ENCODE measurements at regions not wholly inside any gene's neighbourhood (a gene's known extent, or its start where the extent isn't known, plus 50 kb on each side); places are given as distances from the start of the nearest gene placed in this dataset.

GRCh38 chr14:101478096-101478495 is 83.2 kb upstream of the DIO3 start:
- no peak for DNase-seq

DNA sequence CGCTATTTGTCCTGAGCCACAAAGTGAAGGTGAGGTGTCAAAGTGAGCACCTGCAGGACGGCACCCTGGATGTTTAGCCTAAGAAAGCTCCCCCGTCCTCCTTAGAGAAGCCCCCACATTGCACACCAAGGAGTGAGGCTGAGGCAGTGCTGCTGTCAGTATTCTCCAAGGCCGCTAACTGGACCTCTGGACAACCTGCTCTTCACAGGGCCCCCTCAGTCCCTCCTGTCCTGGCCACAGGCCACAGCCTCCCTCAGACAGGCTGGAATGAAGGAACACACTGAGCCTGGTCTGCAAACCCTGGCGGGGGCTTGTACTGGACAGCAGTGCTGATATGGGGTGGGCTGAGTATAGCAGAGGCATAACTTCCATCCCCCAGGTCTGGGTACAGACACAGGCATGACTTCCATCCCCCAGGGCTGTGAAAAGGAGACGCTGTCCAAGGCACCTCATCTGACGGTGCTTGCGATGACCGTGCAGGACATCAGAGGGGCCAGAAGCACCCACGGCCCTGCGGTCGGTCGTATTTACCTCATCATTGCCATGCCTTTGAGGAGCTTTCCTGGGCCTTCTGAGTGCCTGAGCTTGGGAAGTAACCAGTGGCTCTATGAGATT is 82.4 kb upstream of the DIO3 start:
- ATAC-seq, result no peak

More at GRCh38 chr14:101478096-101478495, 83.2 kb upstream of the DIO3 start:
- intact Hi-C loops (cut with DNase I), result no loop called here
- WGBS, 2 donors, result 80 to 82% methylated on average over 13 of the region's 13 CpGs
- no peak for ATAC-seq
- no peak overlapping the region for H3K27ac ChIP-seq
- H3K4me1 ChIP-seq, result no peaks in the 10 kb centered on the region
- no peak for TF ChIP-seq CTCF (IDR thresholded peaks at IDR 0.05)
- H3K9me3 ChIP-seq, result peaks cover 0 to 10% (median 0%) of the 10 kb centered on the region in 11 donors
- H3K27me3 ChIP-seq, result peaks cover 0 to 56% (median 32%) of the 10 kb centered on the region in 7 donors
- no peak overlapping the region for H3K4me3 ChIP-seq
- no peaks in the 10 kb centered on the region for H3K36me3 ChIP-seq

GRCh38 chr14:101480022-101480746 is 81.1 kb upstream of the DIO3 start:
- H3K27me3 ChIP-seq, result peaks cover 0 to 42% (median 28%) of the 10 kb centered on the region in 7 donors
- intact Hi-C loops (cut with DNase I), result no loop called here
- WGBS, 2 donors, result 78 to 79% methylated on average over 12 of the region's 12 CpGs
- no peak overlapping the region for H3K27ac ChIP-seq
- ATAC-seq (no peak), DNase-seq (no peak)
- no peaks in the 10 kb centered on the region for H3K4me1 ChIP-seq
- TF ChIP-seq CTCF (IDR thresholded peaks at IDR 0.05), result no peak
- peaks cover 0 to 30% (median 0%) of the 10 kb centered on the region in 11 donors for H3K9me3 ChIP-seq
- H3K36me3 ChIP-seq, result no peaks in the 10 kb centered on the region
- no peak overlapping the region for H3K4me3 ChIP-seq

More for the DNA sequence above, 82.4 kb upstream of the DIO3 start:
- TF ChIP-seq CTCF (IDR thresholded peaks at IDR 0.05), result no peak
- peaks cover 0 to 54% (median 32%) of the 10 kb centered on the region in 7 donors for H3K27me3 ChIP-seq
- H3K4me1 ChIP-seq, result no peaks in the 10 kb centered on the region
- WGBS, 2 donors, result 88 to 91% methylated on average over 13 of the region's 13 CpGs
- H3K4me3 ChIP-seq, result no peak overlapping the region
- intact Hi-C loops (cut with DNase I), result no loop called here
- H3K27ac ChIP-seq, result no peak overlapping the region
- H3K36me3 ChIP-seq, result no peaks in the 10 kb centered on the region
- no peak for DNase-seq
- H3K9me3 ChIP-seq, result peaks cover 0 to 18% (median 0%) of the 10 kb centered on the region in 11 donors

DNA sequence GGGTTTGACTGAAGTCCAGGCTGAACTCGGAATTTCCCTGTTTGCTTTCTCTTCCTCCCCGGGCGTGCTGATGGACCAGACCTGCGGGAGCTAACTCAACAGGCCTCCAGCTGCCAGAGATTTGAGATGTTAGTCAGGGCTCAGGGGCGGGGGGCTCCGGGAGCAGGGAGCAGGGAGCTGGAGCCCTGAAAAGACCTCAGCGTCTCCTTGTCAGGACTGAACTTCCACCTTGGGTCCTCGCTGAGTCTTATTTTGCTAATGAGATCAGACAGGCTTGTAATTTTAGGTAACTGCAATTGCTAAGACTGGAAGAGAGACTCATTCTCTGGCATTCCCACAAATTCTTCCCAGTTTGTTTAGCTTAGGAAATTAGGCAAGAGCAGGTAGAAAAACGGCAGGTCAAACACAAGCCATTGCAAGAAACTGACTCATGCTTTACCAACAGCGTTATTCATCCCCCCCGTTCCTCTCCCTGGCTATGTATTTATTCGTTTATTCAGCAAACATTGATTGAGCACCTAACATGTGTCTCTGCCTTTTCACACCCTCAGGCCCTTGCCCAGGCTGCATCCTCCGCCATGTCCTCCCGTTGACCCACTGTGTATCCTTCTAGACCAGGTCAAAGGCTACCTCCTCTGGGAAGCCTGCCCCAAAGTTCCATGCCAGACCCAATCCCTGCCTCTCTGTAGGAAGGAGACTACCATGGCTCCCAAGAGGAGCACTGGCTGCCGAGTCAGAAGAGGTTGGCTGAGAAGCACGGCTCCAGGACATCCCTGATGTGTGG is 80.4 kb upstream of the DIO3 start:
- no peak overlapping the region for H3K4me3 ChIP-seq
- TF ChIP-seq CTCF (IDR thresholded peaks at IDR 0.05), result no peak
- DNase-seq (no peak), ATAC-seq (no peak)
- 56 to 58% methylated on average over 16 of the region's 16 CpGs for WGBS, 2 donors
- no peak overlapping the region for H3K27ac ChIP-seq
- peaks cover 0 to 38% (median 2%) of the 10 kb centered on the region in 11 donors for H3K9me3 ChIP-seq
- H3K36me3 ChIP-seq, result no peaks in the 10 kb centered on the region
- H3K27me3 ChIP-seq, result peaks cover 0 to 34% (median 23%) of the 10 kb centered on the region in 7 donors
- no peaks in the 10 kb centered on the region for H3K4me1 ChIP-seq
- intact Hi-C loops (cut with DNase I), result no loop called here
